Neural cell (in vitro differentiated cells): ENCODE measurements at regions not wholly inside any gene's neighbourhood (a gene's known extent, or its start where the extent isn't known, plus 50 kb on each side); places are given as distances from the start of the nearest gene placed in this dataset.

ENCODE experiments used
- H2AFZ ChIP-seq: fragments of 200-600, 300-800 bp; sonication (generic), shearing (Covaris generic); 2 replicates; pipeline ENCODE4 v1.6.0; 2014; ENCODE audit warnings: low read depth, mild to moderate bottlenecking, antibody characterized with exemption, low read length, moderate library complexity
- H3F3A ChIP-seq: fragments of 200-600 bp; shearing (Covaris generic); 2 replicates; pipeline ENCODE4 v1.6.1; 2016; ENCODE audit warnings: mild to moderate bottlenecking, moderate library complexity, mixed read lengths, antibody characterized with exemption, low read length; ENCODE audit not compliant: insufficient read depth, poor library complexity, severe bottlenecking
- H3K27ac ChIP-seq: fragments of 200-600, 300-800 bp; sonication (generic), shearing (Covaris generic); 2 replicates; pipeline ENCODE4 v1.5.1; 2014; ENCODE audit warnings: mild to moderate bottlenecking, low read length, moderate library complexity
- H3K27me3 ChIP-seq: fragments of 300-800, 200-600 bp; sonication (generic), shearing (Covaris generic); 2 replicates; pipeline ENCODE4 v1.6.0; 2014; ENCODE audit warnings: mild to moderate bottlenecking, low read depth, low read length, moderate library complexity; ENCODE audit not compliant: insufficient read depth
- H3K36me3 ChIP-seq: fragments of 300-800, 200-600 bp; sonication (generic), shearing (Covaris generic); 2 replicates; pipeline ENCODE4 v1.5.1; 2014; ENCODE audit warnings: mild to moderate bottlenecking, antibody characterized with exemption, low read length, moderate library complexity; ENCODE audit not compliant: insufficient read depth
- H3K4me2 ChIP-seq: fragments of 300-800, 200-600 bp; sonication (generic), shearing (Covaris generic); 2 replicates; pipeline ENCODE4 v1.6.0; 2014; ENCODE audit warnings: mild to moderate bottlenecking, low read length
- H3K4me3 ChIP-seq: fragments of 300-800, 200-600 bp; sonication (generic), shearing (Covaris generic); 2 replicates; pipeline ENCODE4 v1.5.1; 2014; ENCODE audit warnings: mild to moderate bottlenecking, low read length, moderate library complexity
- H3K79me2 ChIP-seq: fragments of 200-600 bp; shearing (Covaris generic); replicated peaks from 2 replicates; pipeline ENCODE4 v1.6.0; 2014; ENCODE audit warnings: mild to moderate bottlenecking, low read length, moderate library complexity; ENCODE audit not compliant: insufficient read depth
- H3K9ac ChIP-seq: fragments of 300-800, 200-600 bp; sonication (generic), shearing (Covaris generic); 2 replicates; pipeline ENCODE4 v1.6.1; 2016; ENCODE audit warnings: mild to moderate bottlenecking, low read length, mixed read lengths
- H3K9me2 ChIP-seq: fragments of 200-600 bp; shearing (Covaris generic); 2 replicates; pipeline ENCODE4 v1.6.1; 2016; ENCODE audit warnings: mild to moderate bottlenecking, low read length, mixed read lengths; ENCODE audit not compliant: insufficient read depth
- H3K9me3 ChIP-seq: fragments of 200-600, 300-800 bp; sonication (generic), shearing (Covaris generic); 2 replicates; pipeline ENCODE4 v1.6.1; 2016; ENCODE audit warnings: mild to moderate bottlenecking, mixed run types, low read length, moderate library complexity, mixed read lengths
- H4K20me1 ChIP-seq: fragments of 200-600 bp; shearing (Covaris generic); 2 replicates; pipeline ENCODE4 v1.6.1; 2016; ENCODE audit warnings: mild to moderate bottlenecking, mixed run types; ENCODE audit not compliant: insufficient read depth
- CTCF ChIP-seq: fragments of 450-650 bp; IDR thresholded peaks from 2 replicates; pipeline ENCODE4 v1.5.1; 2014; ENCODE audit warnings: antibody characterized with exemption, mild to moderate bottlenecking, moderate library complexity; ENCODE audit not compliant: poor library complexity, severe bottlenecking
- EP300 ChIP-seq: fragments of 450-650 bp; conservative IDR thresholded peaks from 2 replicates; pipeline ENCODE4 v1.6.1; 2014; ENCODE audit warnings: antibody characterized with exemption, mild to moderate bottlenecking, moderate library complexity; ENCODE audit not compliant: poor library complexity, severe bottlenecking
- EZH2 ChIP-seq: fragments of 200-600, 300-800 bp; shearing (Covaris generic), sonication (generic); IDR thresholded peaks from 2 replicates; pipeline ENCODE4 v1.6.1; 2014; ENCODE audit warnings: antibody characterized with exemption, low read length, borderline replicate concordance, mild to moderate bottlenecking; ENCODE audit not compliant: insufficient read depth, poor library complexity, severe bottlenecking
- MXI1 ChIP-seq: fragments of 450-650 bp; conservative IDR thresholded peaks from 2 replicates; pipeline ENCODE4 v1.6.1; 2014; ENCODE audit warnings: antibody characterized with exemption, mild to moderate bottlenecking; ENCODE audit not compliant: poor library complexity, severe bottlenecking
- POLR2AphosphoS5 ChIP-seq: IDR thresholded peaks from 2 replicates; pipeline ENCODE4 v1.6.1; 2012
- RAD21 ChIP-seq: fragments of 450-650 bp; conservative IDR thresholded peaks from 2 replicates; pipeline ENCODE4 v1.6.1; 2014; ENCODE audit warnings: antibody characterized with exemption, mild to moderate bottlenecking, moderate library complexity
- SMC3 ChIP-seq: fragments of 450-650 bp; conservative IDR thresholded peaks from 2 replicates; pipeline ENCODE4 v1.6.1; 2014; ENCODE audit warnings: antibody characterized with exemption, mild to moderate bottlenecking, moderate library complexity; ENCODE audit not compliant: poor library complexity
- TAF1 ChIP-seq: IDR thresholded peaks from 2 replicates; pipeline ENCODE4 v1.6.1; 2012; ENCODE audit warnings: low read depth
- TF ChIP-seq, protein P1 (sequence below): IDR thresholded peaks from 2 replicates; pipeline ENCODE4 v1.6.1; 2012; ENCODE audit warnings: borderline replicate concordance

- Histone ChIP-seq H4K20me1 (no peaks in the 10 kb centered on the region), H3K27ac (no peak overlapping the region), H3K9me3 (no peaks in the 10 kb centered on the region), H3K4me3 (no peak overlapping the region), H3K36me3 (no peaks in the 10 kb centered on the region), H3K4me2 (no peak overlapping the region), H3K27me3 (no peaks in the 10 kb centered on the region), H3K79me2 (no peaks in the 10 kb centered on the region), H3K9ac (no peak overlapping the region), H3F3A (no peaks in the 10 kb centered on the region), H2AFZ (no peak overlapping the region), H3K9me2 (no peaks in the 10 kb centered on the region)
- TF ChIP-seq RAD21: no peak
- no peak for TF ChIP-seq POLR2AphosphoS5
- TF ChIP-seq TAF1: no peak
- no peak for TF ChIP-seq EZH2
- TF ChIP-seq SMC3: no peak
- TF ChIP-seq, protein P1, sequence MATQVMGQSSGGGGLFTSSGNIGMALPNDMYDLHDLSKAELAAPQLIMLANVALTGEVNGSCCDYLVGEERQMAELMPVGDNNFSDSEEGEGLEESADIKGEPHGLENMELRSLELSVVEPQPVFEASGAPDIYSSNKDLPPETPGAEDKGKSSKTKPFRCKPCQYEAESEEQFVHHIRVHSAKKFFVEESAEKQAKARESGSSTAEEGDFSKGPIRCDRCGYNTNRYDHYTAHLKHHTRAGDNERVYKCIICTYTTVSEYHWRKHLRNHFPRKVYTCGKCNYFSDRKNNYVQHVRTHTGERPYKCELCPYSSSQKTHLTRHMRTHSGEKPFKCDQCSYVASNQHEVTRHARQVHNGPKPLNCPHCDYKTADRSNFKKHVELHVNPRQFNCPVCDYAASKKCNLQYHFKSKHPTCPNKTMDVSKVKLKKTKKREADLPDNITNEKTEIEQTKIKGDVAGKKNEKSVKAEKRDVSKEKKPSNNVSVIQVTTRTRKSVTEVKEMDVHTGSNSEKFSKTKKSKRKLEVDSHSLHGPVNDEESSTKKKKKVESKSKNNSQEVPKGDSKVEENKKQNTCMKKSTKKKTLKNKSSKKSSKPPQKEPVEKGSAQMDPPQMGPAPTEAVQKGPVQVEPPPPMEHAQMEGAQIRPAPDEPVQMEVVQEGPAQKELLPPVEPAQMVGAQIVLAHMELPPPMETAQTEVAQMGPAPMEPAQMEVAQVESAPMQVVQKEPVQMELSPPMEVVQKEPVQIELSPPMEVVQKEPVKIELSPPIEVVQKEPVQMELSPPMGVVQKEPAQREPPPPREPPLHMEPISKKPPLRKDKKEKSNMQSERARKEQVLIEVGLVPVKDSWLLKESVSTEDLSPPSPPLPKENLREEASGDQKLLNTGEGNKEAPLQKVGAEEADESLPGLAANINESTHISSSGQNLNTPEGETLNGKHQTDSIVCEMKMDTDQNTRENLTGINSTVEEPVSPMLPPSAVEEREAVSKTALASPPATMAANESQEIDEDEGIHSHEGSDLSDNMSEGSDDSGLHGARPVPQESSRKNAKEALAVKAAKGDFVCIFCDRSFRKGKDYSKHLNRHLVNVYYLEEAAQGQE: no peak
- TF ChIP-seq MXI1: no peak
- TF ChIP-seq EP300: no peak
- TF ChIP-seq CTCF: no peak
Measured at GRCh38 chr1:193740762-193741161, 554.3 kb upstream of the B3GALT2 start.

DNA sequence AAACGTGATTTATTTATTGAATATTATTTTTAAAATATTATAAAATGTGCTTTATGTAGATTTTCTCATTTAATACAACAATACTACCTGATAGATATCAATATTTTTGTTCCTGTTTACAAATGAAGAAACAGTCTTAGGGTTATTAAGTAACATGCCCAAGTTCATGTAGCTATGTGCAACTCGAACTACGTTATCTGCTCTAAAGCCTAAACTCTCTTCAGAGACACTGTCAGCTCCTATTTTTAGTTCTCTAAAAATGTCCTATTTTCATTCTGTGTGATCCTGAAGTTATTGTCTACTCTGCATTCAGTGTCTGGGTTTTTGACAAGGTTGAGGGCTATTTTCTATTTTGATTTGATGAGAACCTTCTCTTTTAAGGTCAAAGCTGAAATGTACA, 550.1 kb upstream of the B3GALT2 start:
- Histone ChIP-seq H3K9me2 (no peaks in the 10 kb centered on the region), H3K4me3 (no peak overlapping the region), H3F3A (no peaks in the 10 kb centered on the region), H4K20me1 (no peaks in the 10 kb centered on the region), H3K79me2 (no peaks in the 10 kb centered on the region), H3K27ac (no peak overlapping the region), H3K9ac (no peak overlapping the region), H3K27me3 (no peaks in the 10 kb centered on the region), H2AFZ (no peak overlapping the region), H3K36me3 (no peaks in the 10 kb centered on the region), H3K4me2 (no peak overlapping the region), H3K9me3 (no peaks in the 10 kb centered on the region)
- TF ChIP-seq TAF1: no peak
- TF ChIP-seq RAD21: no peak
- TF ChIP-seq MXI1: no peak
- no peak for TF ChIP-seq EP300
- no peak for TF ChIP-seq CTCF
- TF ChIP-seq, protein P1: no peak
- no peak for TF ChIP-seq SMC3
- TF ChIP-seq POLR2AphosphoS5: no peak
- no peak for TF ChIP-seq EZH2
